Tibial artery (tissue), 4 donors: ENCODE measurements at regions not wholly inside any gene's neighbourhood (a gene's known extent, or its start where the extent isn't known, plus 50 kb on each side); places are given as distances from the start of the nearest gene placed in this dataset.

Source experiments
- DNase-seq, 2 donors: peaks; one replicate each; pipeline ENCODE4 v3.0.0-alpha.2; 2019
- H3K27ac ChIP-seq, 2 donors: fragments of 200-600 bp; sonication (generic) in 1 of 2; 1 replicate in 1 of 2; 2 replicates in 1 of 2; pipeline ENCODE4 v1.5.1; 2018 to 2019; ENCODE audit warnings: mild to moderate bottlenecking in 1 of 2
- H3K27me3 ChIP-seq, 2 donors: fragments of 200-600 bp; sonication (generic) in 1 of 2; one replicate each; pipeline versions ENCODE4 v1.5.1 to v1.6.0; 2016 to 2019
- H3K36me3 ChIP-seq, 3 donors: fragments of 200-600 bp; sonication (generic) in 2 of 3; one replicate each; pipeline ENCODE4 v1.5.1; 2016 to 2019; ENCODE audit warnings: mild to moderate bottlenecking in 2 of 3
- H3K4me1 ChIP-seq, 4 donors: fragments of 200-600 bp; sonication (generic) in 2 of 4; 1 replicate in 3 of 4; 2 replicates in 1 of 4; pipeline ENCODE4 v1.5.1; 2016 to 2019
- H3K4me3 ChIP-seq, 2 donors: fragments of 200-600 bp; sonication (generic) in 1 of 2; 1 replicate in 1 of 2; 2 replicates in 1 of 2; pipeline ENCODE4 v1.5.1; 2018 to 2019; ENCODE audit warnings: mild to moderate bottlenecking in 2 of 2
- H3K9me3 ChIP-seq, 3 donors: fragments of 200-600 bp; sonication (generic) in 1 of 3; one replicate each; pipeline ENCODE4 v1.5.1; 2016 to 2019
- intact Hi-C: fragments of 100-400 bp; cut with DNase I; formaldehyde crosslinking; loops from one replicate; pipeline ENCODE4 v1.15.0; 2023; ENCODE audit warnings: low total_unique reads
- TF ChIP-seq, protein P1 (sequence below), 2 experiments: fragments of 200-600 bp in 1 of 2; fragments of 450-650 bp in 1 of 2; IDR thresholded peaks; one replicate each; pipeline ENCODE4 v1.5.1; 2017 to 2019; ENCODE audit warnings: antibody characterized with exemption in 2 of 2, mild to moderate bottlenecking in 1 of 2, moderate library complexity in 1 of 2

DNA sequence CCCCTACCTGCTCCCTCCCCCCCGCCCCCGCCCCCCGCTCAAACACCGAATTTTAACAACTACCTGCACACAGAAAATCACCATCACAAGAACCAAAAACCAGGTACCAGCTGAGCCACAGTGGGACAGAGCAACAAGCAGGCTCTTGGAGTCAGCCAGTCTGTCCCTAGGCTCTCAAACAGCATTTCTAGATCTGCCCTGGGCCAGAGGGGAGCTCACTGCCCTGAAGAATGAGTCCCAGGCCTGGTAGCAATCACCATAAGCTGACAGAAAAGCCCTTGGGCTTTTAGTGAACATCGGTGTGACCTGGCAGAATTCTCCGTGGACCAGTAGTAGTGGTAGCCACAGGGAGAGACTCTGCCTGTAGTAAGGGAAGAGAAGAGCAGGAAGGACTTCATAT, 58.3 kb downstream of the C11orf87 start:
- H3K4me3 ChIP-seq: no peak overlapping the region
- H3K36me3 ChIP-seq: no peaks in the 10 kb centered on the region
- H3K4me1 ChIP-seq: no peaks in the 10 kb centered on the region
- no peaks in the 10 kb centered on the region for H3K27me3 ChIP-seq
- no peak overlapping the region for H3K27ac ChIP-seq
- no peaks in the 10 kb centered on the region for H3K9me3 ChIP-seq
- TF ChIP-seq, protein P1, sequence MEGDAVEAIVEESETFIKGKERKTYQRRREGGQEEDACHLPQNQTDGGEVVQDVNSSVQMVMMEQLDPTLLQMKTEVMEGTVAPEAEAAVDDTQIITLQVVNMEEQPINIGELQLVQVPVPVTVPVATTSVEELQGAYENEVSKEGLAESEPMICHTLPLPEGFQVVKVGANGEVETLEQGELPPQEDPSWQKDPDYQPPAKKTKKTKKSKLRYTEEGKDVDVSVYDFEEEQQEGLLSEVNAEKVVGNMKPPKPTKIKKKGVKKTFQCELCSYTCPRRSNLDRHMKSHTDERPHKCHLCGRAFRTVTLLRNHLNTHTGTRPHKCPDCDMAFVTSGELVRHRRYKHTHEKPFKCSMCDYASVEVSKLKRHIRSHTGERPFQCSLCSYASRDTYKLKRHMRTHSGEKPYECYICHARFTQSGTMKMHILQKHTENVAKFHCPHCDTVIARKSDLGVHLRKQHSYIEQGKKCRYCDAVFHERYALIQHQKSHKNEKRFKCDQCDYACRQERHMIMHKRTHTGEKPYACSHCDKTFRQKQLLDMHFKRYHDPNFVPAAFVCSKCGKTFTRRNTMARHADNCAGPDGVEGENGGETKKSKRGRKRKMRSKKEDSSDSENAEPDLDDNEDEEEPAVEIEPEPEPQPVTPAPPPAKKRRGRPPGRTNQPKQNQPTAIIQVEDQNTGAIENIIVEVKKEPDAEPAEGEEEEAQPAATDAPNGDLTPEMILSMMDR (IDR thresholded peaks at IDR 0.05): no peak
- DNase-seq: no peak
- intact Hi-C loops: no loop called here

DNA sequence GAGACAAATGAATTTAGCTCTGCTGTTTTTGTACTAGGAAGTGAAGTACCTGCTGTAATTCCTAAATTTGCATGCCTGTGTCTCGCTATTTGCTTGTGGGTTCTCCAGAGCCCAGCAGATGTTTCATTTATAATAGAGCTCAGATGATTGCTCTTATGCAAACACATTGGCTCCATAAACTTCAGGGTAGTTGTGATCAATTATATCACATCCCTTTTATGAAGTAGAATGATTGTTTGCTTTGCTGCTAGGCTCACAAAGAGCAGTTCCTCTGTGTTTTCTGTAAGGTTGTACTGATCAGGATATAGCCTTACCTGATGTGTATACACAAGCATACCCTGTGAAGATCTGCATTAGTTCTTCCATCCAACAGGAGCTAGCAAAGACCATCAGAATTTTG, 64.1 kb downstream of the C11orf87 start:
- no peak for DNase-seq
- TF ChIP-seq, protein P1 (IDR thresholded peaks at IDR 0.05): no peak
- H3K9me3 ChIP-seq: no peaks in the 10 kb centered on the region
- no peaks in the 10 kb centered on the region for H3K27me3 ChIP-seq
- H3K4me3 ChIP-seq: no peak overlapping the region
- intact Hi-C loops: no loop called here
- no peaks in the 10 kb centered on the region for H3K4me1 ChIP-seq
- H3K27ac ChIP-seq: no peak overlapping the region
- no peaks in the 10 kb centered on the region for H3K36me3 ChIP-seq

DNA sequence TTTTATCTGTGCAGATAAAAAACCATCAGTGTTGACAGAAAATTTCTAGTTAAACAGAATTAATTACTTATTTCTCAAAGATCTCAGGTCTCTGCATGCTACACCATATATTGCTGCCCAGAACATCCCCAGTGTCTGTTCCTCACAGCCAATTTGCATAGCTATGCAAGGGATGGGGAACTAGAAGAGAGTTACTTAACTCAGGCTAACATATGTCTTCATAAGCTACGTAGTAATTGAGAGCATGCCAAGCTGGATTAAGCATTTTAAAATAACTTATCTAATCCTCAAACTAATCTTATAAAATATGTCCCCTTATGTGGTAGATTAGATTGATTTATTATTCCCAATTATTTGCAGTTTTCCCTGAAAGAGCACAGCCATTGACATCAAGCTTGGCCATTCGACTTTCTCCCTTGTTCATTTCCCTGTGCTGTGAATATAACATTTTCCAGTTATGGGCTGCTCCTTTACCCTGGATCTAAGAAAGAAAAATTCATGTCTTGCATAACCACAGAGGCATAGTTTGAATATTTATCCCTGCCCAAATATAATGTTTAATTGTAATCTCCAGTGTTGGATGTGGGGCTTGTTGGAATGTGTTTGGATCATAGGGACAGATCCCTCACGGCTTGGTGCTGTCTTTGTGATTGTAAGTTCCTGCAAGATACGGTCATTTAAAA, 69.1 kb downstream of the C11orf87 start:
- no peaks in the 10 kb centered on the region for H3K36me3 ChIP-seq
- no peaks in the 10 kb centered on the region for H3K27me3 ChIP-seq
- DNase-seq: no peak
- no peak overlapping the region for H3K27ac ChIP-seq
- intact Hi-C loops: no loop called here
- no peaks in the 10 kb centered on the region for H3K4me1 ChIP-seq
- TF ChIP-seq, protein P1 (IDR thresholded peaks at IDR 0.05): no peak
- no peaks in the 10 kb centered on the region for H3K9me3 ChIP-seq
- H3K4me3 ChIP-seq: no peak overlapping the region

DNA sequence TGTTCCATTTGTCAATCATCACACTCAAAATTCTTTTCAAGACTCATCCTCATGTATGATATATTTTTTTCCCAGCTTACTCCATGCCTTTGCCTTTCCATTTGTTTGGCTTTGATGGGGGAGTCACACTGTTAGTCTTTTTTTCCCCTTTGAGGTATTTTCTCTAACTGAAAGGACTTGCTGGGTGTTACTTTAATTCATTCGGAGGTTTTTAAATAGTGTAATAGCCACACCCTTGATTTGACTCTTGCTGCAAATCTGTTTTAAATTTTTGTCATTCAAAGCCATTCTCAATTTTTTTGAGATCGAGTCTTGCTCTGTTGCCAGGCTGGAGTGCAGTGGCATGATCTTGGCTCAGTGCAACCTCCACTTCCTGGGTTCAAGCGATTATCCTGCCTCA, 84.1 kb downstream of the C11orf87 start:
- no peaks in the 10 kb centered on the region for H3K36me3 ChIP-seq
- H3K9me3 ChIP-seq: no peaks in the 10 kb centered on the region
- no peaks in the 10 kb centered on the region for H3K4me1 ChIP-seq
- no peaks in the 10 kb centered on the region for H3K27me3 ChIP-seq
- no peak overlapping the region for H3K4me3 ChIP-seq
- intact Hi-C loops: no loop called here
- H3K27ac ChIP-seq: no peak overlapping the region
- TF ChIP-seq, protein P1 (IDR thresholded peaks at IDR 0.05): no peak
- DNase-seq: no peak

DNA sequence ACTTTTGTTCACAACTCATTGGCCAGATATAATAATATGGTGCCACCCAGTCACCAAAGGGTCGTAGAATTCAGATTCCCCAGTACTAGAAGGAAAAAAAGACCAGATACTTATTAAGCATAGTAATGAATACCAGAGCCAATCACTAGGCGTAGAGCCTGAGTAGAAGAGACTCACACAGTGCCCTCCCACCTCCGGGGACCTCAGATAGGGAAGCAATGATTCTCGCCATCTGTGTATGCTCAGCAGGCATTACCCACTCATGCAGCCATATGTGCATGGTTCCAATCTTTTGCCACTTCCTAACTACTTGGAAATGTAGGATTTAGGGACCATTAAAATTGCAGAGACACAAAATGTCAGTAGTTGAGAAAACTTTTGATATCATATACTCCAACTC, 85.3 kb downstream of the C11orf87 start:
- intact Hi-C loops: no loop called here
- Histone ChIP-seq H3K27me3 (no peaks in the 10 kb centered on the region), H3K4me3 (no peak overlapping the region), H3K9me3 (no peaks in the 10 kb centered on the region), H3K36me3 (no peaks in the 10 kb centered on the region), H3K4me1 (no peaks in the 10 kb centered on the region), H3K27ac (no peak overlapping the region)
- no peak for DNase-seq
- TF ChIP-seq, protein P1 (IDR thresholded peaks at IDR 0.05): no peak
